GM23338 (cell line): ENCODE measurements at regions not wholly inside any gene's neighbourhood (a gene's known extent, or its start where the extent isn't known, plus 50 kb on each side); places are given as distances from the start of the nearest gene placed in this dataset.

Source experiments
- ATAC-seq: fragments of 200-7000 bp; cut with Tn5 transposase; 3 replicates; pipeline ENCODE4 v1.9.1; 2020
- DNase-seq: peaks from one replicate; pipeline ENCODE4 v3.0.0-alpha.2; 2015; ENCODE audit warnings: low spot score
- H2AFZ ChIP-seq: fragments of 200-600 bp; sonication (generic); 2 replicates; pipeline ENCODE4 v1.8.0; 2016; ENCODE audit warnings: antibody characterized with exemption, mild to moderate bottlenecking, moderate library complexity
- H3F3A ChIP-seq: fragments of 200-600 bp; sonication (generic); replicated peaks from 2 replicates; pipeline ENCODE4 v1.8.0; 2017; ENCODE audit warnings: antibody characterized with exemption, mixed run types, low read depth
- H3K27ac ChIP-seq: fragments of 200-600 bp; sonication (generic); 2 replicates; pipeline ENCODE4 v1.6.1; 2016; ENCODE audit warnings: low read depth
- H3K27me3 ChIP-seq: fragments of 200-600 bp; sonication (generic); 2 replicates; pipeline ENCODE4 v1.8.0; 2016; ENCODE audit warnings: mild to moderate bottlenecking, mixed run types, moderate library complexity; ENCODE audit not compliant: insufficient read depth
- H3K36me3 ChIP-seq: fragments of 200-600 bp; sonication (generic); 2 replicates; pipeline ENCODE4 v1.8.0; 2016; ENCODE audit warnings: mild to moderate bottlenecking; ENCODE audit not compliant: insufficient read depth
- H3K4me1 ChIP-seq: fragments of 200-600 bp; sonication (generic); 2 replicates; pipeline ENCODE4 v1.8.0; 2016; ENCODE audit warnings: mild to moderate bottlenecking, moderate library complexity; ENCODE audit not compliant: insufficient read depth
- H3K4me2 ChIP-seq: fragments of 200-600 bp; sonication (generic); 2 replicates; pipeline ENCODE4 v1.7.1; 2017; ENCODE audit warnings: mixed run types
- H3K4me3 ChIP-seq: fragments of 200-600 bp; sonication (generic); 2 replicates; pipeline ENCODE4 v1.6.1; 2016; ENCODE audit warnings: mixed run types
- H3K79me2 ChIP-seq: fragments of 200-600 bp; sonication (generic); replicated peaks from 2 replicates; pipeline ENCODE4 v1.8.0; 2017; ENCODE audit warnings: mild to moderate bottlenecking; ENCODE audit not compliant: insufficient read depth
- H3K9me2 ChIP-seq: fragments of 200-600 bp; sonication (generic); 2 replicates; pipeline ENCODE4 v1.8.0; 2017; ENCODE audit not compliant: insufficient read depth
- H4K20me1 ChIP-seq: fragments of 200-600 bp; sonication (generic); replicated peaks from 2 replicates; pipeline ENCODE4 v1.8.0; 2017; ENCODE audit warnings: mild to moderate bottlenecking; ENCODE audit not compliant: insufficient read depth
- H3K27ac Mint-ChIP-seq: 2 replicates; pipeline ENCODE4 v1.8.0; 2020; ENCODE audit warnings: inconsistent platforms, mild to moderate bottlenecking, moderate library complexity, mixed read lengths
- H3K27me3 Mint-ChIP-seq: 3 replicates; pipeline ENCODE4 v1.8.0; 2022; ENCODE audit warnings: low read depth, mild to moderate bottlenecking, moderate library complexity, mixed read lengths, inconsistent platforms; ENCODE audit not compliant: insufficient read depth, poor library complexity
- H3K36me3 Mint-ChIP-seq: 3 replicates; pipeline ENCODE4 v1.8.0; 2021; ENCODE audit warnings: low read depth, mild to moderate bottlenecking, inconsistent platforms, moderate library complexity, mixed read lengths
- H3K4me1 Mint-ChIP-seq: 3 replicates; pipeline ENCODE4 v1.8.0; 2020; ENCODE audit warnings: mild to moderate bottlenecking, inconsistent platforms, mixed read lengths
- H3K4me3 Mint-ChIP-seq: 3 replicates; pipeline ENCODE4 v1.8.0; 2021; ENCODE audit warnings: moderate library complexity, mild to moderate bottlenecking, inconsistent platforms, mixed read lengths
- H3K9me3 Mint-ChIP-seq: 3 replicates; pipeline ENCODE4 v1.8.0; 2020; ENCODE audit warnings: moderate library complexity, mild to moderate bottlenecking, inconsistent platforms, mixed read lengths
- CREB1 ChIP-seq: fragments of 250-450 bp; sonication (Bioruptor Pico); IDR thresholded peaks from 2 replicates; pipeline ENCODE4 v1.5.0; 2020; ENCODE audit warnings: low read depth, mild to moderate bottlenecking, moderate library complexity
- EZH2 ChIP-seq: fragments of 200-600 bp; sonication (generic); IDR thresholded peaks from one replicate; pipeline ENCODE4 v1.8.0; 2017; ENCODE audit warnings: antibody characterized with exemption, mild to moderate bottlenecking, low read depth; ENCODE audit not compliant: unreplicated experiment
- EZH2phosphoT487 ChIP-seq: fragments of 200-600 bp; sonication (generic); IDR thresholded peaks from one replicate; pipeline ENCODE4 v1.8.1; 2018; ENCODE audit warnings: antibody characterized with exemption; ENCODE audit not compliant: unreplicated experiment
- NANOG ChIP-seq: IDR thresholded peaks from 2 replicates; pipeline ENCODE4 v1.6.1; 2016; ENCODE audit warnings: antibody characterized with exemption, borderline replicate concordance
- POLR2AphosphoS5 ChIP-seq: IDR thresholded peaks from 2 replicates; pipeline ENCODE4 v1.6.1; 2016; ENCODE audit warnings: antibody characterized with exemption, low read depth
- REST ChIP-seq: IDR thresholded peaks from one replicate; pipeline ENCODE4 v1.6.1; 2018; ENCODE audit warnings: antibody characterized with exemption; ENCODE audit not compliant: unreplicated experiment
- STAT1 ChIP-seq: IDR thresholded peaks from one replicate; pipeline ENCODE4 v1.6.1; 2016; ENCODE audit warnings: antibody characterized with exemption; ENCODE audit not compliant: unreplicated experiment
- ZNF331 ChIP-seq: fragments of 250-450 bp; sonication (Bioruptor Pico); IDR thresholded peaks from 2 replicates; pipeline ENCODE4 v1.5.0; 2020; ENCODE audit warnings: low read depth, mild to moderate bottlenecking, moderate library complexity
- TF ChIP-seq, protein P1 (sequence below), 2 experiments: fragments of 200-600 bp in 1 of 2; sonication (generic) in 1 of 2; conservative IDR thresholded peaks; 2 replicates each; pipeline versions ENCODE4 v1.5.1 to v1.6.1; 2016 to 2017; ENCODE audit warnings: antibody characterized with exemption in 2 of 2, low read depth in 2 of 2, mild to moderate bottlenecking in 2 of 2, moderate library complexity in 1 of 2

DNA sequence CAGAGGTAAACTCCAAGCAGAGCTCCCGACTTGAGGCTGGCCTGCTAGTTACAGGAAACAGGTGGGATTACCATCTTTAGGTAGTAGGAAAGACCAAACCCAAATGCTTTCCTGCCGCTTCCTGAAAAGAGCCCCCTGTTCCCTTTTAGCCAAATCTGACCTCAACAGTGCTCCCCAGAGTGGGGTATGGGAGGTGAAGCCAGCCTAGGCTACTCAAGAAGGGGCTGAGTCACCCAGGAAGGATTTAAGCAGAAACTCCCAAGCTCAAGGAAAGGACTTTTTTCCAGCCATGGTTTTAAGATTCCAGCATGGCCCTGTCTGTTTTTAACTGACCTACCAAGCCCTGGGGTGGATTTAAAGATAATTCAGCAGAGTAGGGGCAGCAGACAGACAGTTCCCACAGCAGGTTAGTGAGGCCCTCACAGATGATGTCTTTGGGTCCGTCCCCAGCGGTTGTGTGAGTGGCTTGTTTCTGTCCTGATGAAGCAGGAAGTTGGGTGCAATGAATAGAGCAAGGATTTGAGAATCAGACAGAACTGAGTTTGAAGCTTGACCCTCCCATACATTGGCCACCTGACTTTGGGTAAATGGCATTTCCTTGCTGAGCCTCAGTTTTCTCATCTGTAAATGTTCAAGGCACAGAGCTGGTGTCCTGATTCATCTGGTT, 76.9 kb upstream of the MAFB start (continued):
- TF ChIP-seq REST (no peak), EZH2phosphoT487 (no peak)

DNA sequence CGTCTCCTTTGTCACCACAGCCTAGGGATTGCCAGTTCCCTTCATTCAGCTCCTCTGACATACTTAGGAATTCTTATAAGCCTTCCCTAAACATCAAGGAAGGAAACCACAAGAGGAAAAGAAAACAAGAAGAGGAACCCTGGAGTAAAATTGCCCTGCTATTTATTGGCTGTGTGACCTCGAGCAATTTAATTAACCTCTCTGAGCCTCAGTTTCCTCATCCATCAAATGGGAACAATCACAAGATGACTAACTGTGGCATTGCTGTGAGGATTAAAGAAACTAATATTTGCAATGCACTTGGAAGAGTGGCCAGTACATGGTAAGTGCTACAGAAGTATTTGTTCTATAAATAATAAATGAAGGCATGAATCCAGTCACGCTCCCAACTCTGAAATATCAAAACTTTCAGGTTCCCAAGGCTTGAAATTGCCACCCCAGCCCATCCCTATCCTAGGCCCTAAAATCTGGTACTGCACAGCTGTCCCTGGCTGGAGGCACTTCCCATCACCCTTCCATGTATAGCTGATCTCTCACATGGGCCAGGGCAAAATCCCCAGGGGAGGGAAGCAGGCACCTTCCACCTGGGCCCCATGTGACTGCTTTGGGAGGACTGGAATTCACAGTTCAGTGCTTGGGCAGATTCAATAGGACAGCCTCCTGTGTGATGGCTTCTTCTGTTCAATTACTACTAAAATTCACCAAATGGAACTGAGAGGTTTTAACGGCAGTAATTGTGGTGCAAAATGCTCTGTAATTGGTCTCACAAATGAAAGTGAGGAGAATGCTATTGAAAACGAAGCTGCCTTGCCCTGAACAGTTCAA, 78.0 kb upstream of the MAFB start:
- Histone ChIP-seq H3K4me1 (peaks cover 23% of the 10 kb centered on the region), H3K79me2 (no peaks in the 10 kb centered on the region), H4K20me1 (no peaks in the 10 kb centered on the region), H3F3A (no peaks in the 10 kb centered on the region), H3K27me3 (no peaks in the 10 kb centered on the region), H3K27ac (no peak overlapping the region), H3K36me3 (no peaks in the 10 kb centered on the region), H2AFZ (peak overlapping the region; percentile 33; the same call in 1 of the 2 replicates), H3K4me3 (no peak overlapping the region), H3K9me2 (no peaks in the 10 kb centered on the region), H3K4me2 (no peak overlapping the region)
- Mint-ChIP-seq H3K4me1 (peaks cover 22% of the 10 kb centered on the region), H3K36me3 (no peaks in the 10 kb centered on the region), H3K27me3 (peaks cover 4% of the 10 kb centered on the region), H3K9me3 (no peaks in the 10 kb centered on the region), H3K4me3 (no peak overlapping the region), H3K27ac (no peak overlapping the region)
- ATAC-seq: no peak
- DNase-seq: no peak
- no peak for TF ChIP-seq STAT1
- no peak for TF ChIP-seq NANOG
- TF ChIP-seq POLR2AphosphoS5: no peak
- TF ChIP-seq CREB1 (CRISPR knock-in tag): no peak
- TF ChIP-seq REST: no peak
- TF ChIP-seq ZNF331 (CRISPR knock-in tag): no peak
- no peak for TF ChIP-seq EZH2
- TF ChIP-seq, protein P1, sequence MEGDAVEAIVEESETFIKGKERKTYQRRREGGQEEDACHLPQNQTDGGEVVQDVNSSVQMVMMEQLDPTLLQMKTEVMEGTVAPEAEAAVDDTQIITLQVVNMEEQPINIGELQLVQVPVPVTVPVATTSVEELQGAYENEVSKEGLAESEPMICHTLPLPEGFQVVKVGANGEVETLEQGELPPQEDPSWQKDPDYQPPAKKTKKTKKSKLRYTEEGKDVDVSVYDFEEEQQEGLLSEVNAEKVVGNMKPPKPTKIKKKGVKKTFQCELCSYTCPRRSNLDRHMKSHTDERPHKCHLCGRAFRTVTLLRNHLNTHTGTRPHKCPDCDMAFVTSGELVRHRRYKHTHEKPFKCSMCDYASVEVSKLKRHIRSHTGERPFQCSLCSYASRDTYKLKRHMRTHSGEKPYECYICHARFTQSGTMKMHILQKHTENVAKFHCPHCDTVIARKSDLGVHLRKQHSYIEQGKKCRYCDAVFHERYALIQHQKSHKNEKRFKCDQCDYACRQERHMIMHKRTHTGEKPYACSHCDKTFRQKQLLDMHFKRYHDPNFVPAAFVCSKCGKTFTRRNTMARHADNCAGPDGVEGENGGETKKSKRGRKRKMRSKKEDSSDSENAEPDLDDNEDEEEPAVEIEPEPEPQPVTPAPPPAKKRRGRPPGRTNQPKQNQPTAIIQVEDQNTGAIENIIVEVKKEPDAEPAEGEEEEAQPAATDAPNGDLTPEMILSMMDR (conservative IDR thresholded peaks at IDR 0.05; ENCODE audit: low read depth in 2 of 2): no peak
